Liver (tissue), 8 donors: ENCODE measurements at regions not wholly inside any gene's neighbourhood (a gene's known extent, or its start where the extent isn't known, plus 50 kb on each side); places are given as distances from the start of the nearest gene placed in this dataset.

Experiments
- DNase-seq: peaks from one replicate; pipeline ENCODE4 v3.0.0-alpha.2; 2017; ENCODE audit warnings: low spot score
- H3K27ac ChIP-seq, 2 donors: one replicate each; pipeline ENCODE4 v1.7.0; 2013; ENCODE audit warnings: inconsistent platforms in 2 of 2, low read length in 2 of 2, control low read depth in 1 of 2, low read depth in 1 of 2, mild to moderate bottlenecking in 1 of 2
- H3K27me3 ChIP-seq, 4 donors: one replicate each; pipeline versions ENCODE4 v1.6.1 to v1.7.0; 2013; ENCODE audit warnings: low read length in 3 of 4, inconsistent platforms in 1 of 4, mild to moderate bottlenecking in 1 of 4, moderate library complexity in 1 of 4; ENCODE audit not compliant: control insufficient read depth in 4 of 4, insufficient read depth in 4 of 4
- H3K36me3 ChIP-seq, 4 donors: one replicate each; pipeline versions ENCODE4 v1.6.1 to v1.7.0; 2013; ENCODE audit warnings: low read length in 3 of 4, mild to moderate bottlenecking in 3 of 4, low read depth in 1 of 4, moderate library complexity in 1 of 4; ENCODE audit not compliant: control insufficient read depth in 4 of 4, insufficient read depth in 3 of 4
- H3K4me1 ChIP-seq, 4 donors: one replicate each; pipeline versions ENCODE4 v1.6.1 to v1.7.0; 2013; ENCODE audit warnings: low read length in 3 of 4, mild to moderate bottlenecking in 3 of 4, moderate library complexity in 1 of 4; ENCODE audit not compliant: control insufficient read depth in 4 of 4, insufficient read depth in 4 of 4
- H3K4me3 ChIP-seq, 3 donors: one replicate each; pipeline versions ENCODE4 v1.6.1 to v1.7.0; 2013; ENCODE audit warnings: low read length in 3 of 3, control low read depth in 1 of 3, low read depth in 1 of 3, mild to moderate bottlenecking in 1 of 3
- H3K9ac ChIP-seq, 2 donors: one replicate each; pipeline ENCODE4 v1.7.0; 2013; ENCODE audit warnings: low read length in 2 of 2, mild to moderate bottlenecking in 2 of 2, moderate library complexity in 2 of 2, control low read depth in 1 of 2, low read depth in 1 of 2
- H3K9me3 ChIP-seq, 4 donors: one replicate each; pipeline versions ENCODE4 v1.6.1 to v1.7.0; 2013; ENCODE audit warnings: low read length in 3 of 4; ENCODE audit not compliant: control insufficient read depth in 4 of 4
- ATF3 ChIP-seq: IDR thresholded peaks from 2 replicates; pipeline ENCODE4 v1.6.1; 2016; ENCODE audit warnings: antibody characterized with exemption
- EGR1 ChIP-seq, 2 donors: IDR thresholded peaks; 2 replicates each; pipeline ENCODE4 v1.6.1; 2016 to 2018; ENCODE audit warnings: antibody characterized with exemption in 2 of 2, low read depth in 2 of 2
- FOXA1 ChIP-seq: IDR thresholded peaks from 2 replicates; pipeline ENCODE4 v1.6.1; 2016; ENCODE audit warnings: antibody characterized with exemption
- FOXA2 ChIP-seq: IDR thresholded peaks from 2 replicates; pipeline ENCODE4 v1.6.1; 2016; ENCODE audit warnings: antibody characterized with exemption
- GABPA ChIP-seq, 2 donors: IDR thresholded peaks in 1 of 2; conservative IDR thresholded peaks in 1 of 2; 2 replicates each; pipeline ENCODE4 v1.6.1; 2016; ENCODE audit warnings: antibody characterized with exemption in 2 of 2, mild to moderate bottlenecking in 1 of 2, moderate library complexity in 1 of 2
- HNF4A ChIP-seq, 2 donors: conservative IDR thresholded peaks; 2 replicates each; pipeline ENCODE4 v1.6.1; 2016; ENCODE audit warnings: antibody characterized with exemption in 2 of 2, mild to moderate bottlenecking in 2 of 2
- HNF4G ChIP-seq: IDR thresholded peaks from 2 replicates; pipeline ENCODE4 v1.6.1; 2016; ENCODE audit warnings: antibody characterized with exemption
- JUND ChIP-seq, 2 donors: IDR thresholded peaks; 2 replicates each; pipeline ENCODE4 v1.6.1; 2016; ENCODE audit warnings: antibody characterized with exemption in 2 of 2
- NR2F2 ChIP-seq: IDR thresholded peaks from 2 replicates; pipeline ENCODE4 v1.6.1; 2016; ENCODE audit warnings: antibody characterized with exemption
- RAD21 ChIP-seq, 2 donors: IDR thresholded peaks; 2 replicates each; pipeline ENCODE4 v1.6.1; 2016; ENCODE audit warnings: antibody characterized with exemption in 2 of 2, mild to moderate bottlenecking in 2 of 2
- REST ChIP-seq: IDR thresholded peaks from 2 replicates; pipeline ENCODE4 v1.6.1; 2016; ENCODE audit warnings: antibody characterized with exemption, mild to moderate bottlenecking
- RXRA ChIP-seq, 2 donors: IDR thresholded peaks; 2 replicates each; pipeline ENCODE4 v1.6.1; 2017 to 2018; ENCODE audit warnings: antibody characterized with exemption in 2 of 2, mild to moderate bottlenecking in 1 of 2
- SP1 ChIP-seq: IDR thresholded peaks from 2 replicates; pipeline ENCODE4 v1.6.1; 2018; ENCODE audit warnings: antibody characterized with exemption, mild to moderate bottlenecking
- TAF1 ChIP-seq: conservative IDR thresholded peaks from 2 replicates; pipeline ENCODE4 v1.6.1; 2016; ENCODE audit warnings: antibody characterized with exemption, mild to moderate bottlenecking
- YY1 ChIP-seq: IDR thresholded peaks from 2 replicates; pipeline ENCODE4 v1.6.1; 2016; ENCODE audit warnings: antibody characterized with exemption, mild to moderate bottlenecking
- WGBS: extraction: QIAGEN DNeasy Blood & Tissue Kit; methylation state at CpG from one replicate; pipeline ENCODE4 v1.1.7; 2013; 5-methylcytosine and 5-hydroxymethylcytosine counted together
- TF ChIP-seq, protein P1 (sequence below): fragments of 150-350 bp; IDR thresholded peaks from 2 replicates; pipeline ENCODE4 v1.5.1; 2017; ENCODE audit warnings: improper control_type of control experiment, low read depth, low read length; ENCODE audit not compliant: missing input control
- TF ChIP-seq, protein P2 (sequence below): IDR thresholded peaks from 2 replicates; pipeline ENCODE4 v1.6.1; 2016; ENCODE audit warnings: antibody characterized with exemption
- donor health status: healthy.
- donor health status: healthy.
- donor health status: healthy.
- donor health status: healthy.
- donor health status: healthy.

- Histone ChIP-seq H3K27ac (no peak overlapping the region), H3K9ac (no peak overlapping the region), H3K4me1 (no peaks in the 10 kb centered on the region), H3K9me3 (no peaks in the 10 kb centered on the region), H3K36me3 (no peaks in the 10 kb centered on the region), H3K4me3 (no peak overlapping the region), H3K27me3 (peaks cover 0 to 4% (median 0%) of the 10 kb centered on the region in 4 donors)
- WGBS, result 57% methylated on average over 7 of the region's 7 CpGs
- no peak for DNase-seq
- TF ChIP-seq FOXA1, result no peak
- no peak for TF ChIP-seq GABPA (IDR thresholded peaks at IDR 0.05 in 1 of 2, conservative IDR thresholded peaks at IDR 0.05 in 1 of 2)
- TF ChIP-seq, protein P1, sequence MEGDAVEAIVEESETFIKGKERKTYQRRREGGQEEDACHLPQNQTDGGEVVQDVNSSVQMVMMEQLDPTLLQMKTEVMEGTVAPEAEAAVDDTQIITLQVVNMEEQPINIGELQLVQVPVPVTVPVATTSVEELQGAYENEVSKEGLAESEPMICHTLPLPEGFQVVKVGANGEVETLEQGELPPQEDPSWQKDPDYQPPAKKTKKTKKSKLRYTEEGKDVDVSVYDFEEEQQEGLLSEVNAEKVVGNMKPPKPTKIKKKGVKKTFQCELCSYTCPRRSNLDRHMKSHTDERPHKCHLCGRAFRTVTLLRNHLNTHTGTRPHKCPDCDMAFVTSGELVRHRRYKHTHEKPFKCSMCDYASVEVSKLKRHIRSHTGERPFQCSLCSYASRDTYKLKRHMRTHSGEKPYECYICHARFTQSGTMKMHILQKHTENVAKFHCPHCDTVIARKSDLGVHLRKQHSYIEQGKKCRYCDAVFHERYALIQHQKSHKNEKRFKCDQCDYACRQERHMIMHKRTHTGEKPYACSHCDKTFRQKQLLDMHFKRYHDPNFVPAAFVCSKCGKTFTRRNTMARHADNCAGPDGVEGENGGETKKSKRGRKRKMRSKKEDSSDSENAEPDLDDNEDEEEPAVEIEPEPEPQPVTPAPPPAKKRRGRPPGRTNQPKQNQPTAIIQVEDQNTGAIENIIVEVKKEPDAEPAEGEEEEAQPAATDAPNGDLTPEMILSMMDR, result no peak
- TF ChIP-seq HNF4A (conservative IDR thresholded peaks at IDR 0.05), result no peak
- TF ChIP-seq EGR1 (IDR thresholded peaks at IDR 0.05; ENCODE audit: low read depth in 2 of 2), result no peak
- TF ChIP-seq ATF3, result no peak
- TF ChIP-seq REST, result no peak
- no peak for TF ChIP-seq YY1
- TF ChIP-seq NR2F2, result no peak
Measured at GRCh38 chr5:1975406-1975715, 92.6 kb upstream of the IRX4 start.

DNA sequence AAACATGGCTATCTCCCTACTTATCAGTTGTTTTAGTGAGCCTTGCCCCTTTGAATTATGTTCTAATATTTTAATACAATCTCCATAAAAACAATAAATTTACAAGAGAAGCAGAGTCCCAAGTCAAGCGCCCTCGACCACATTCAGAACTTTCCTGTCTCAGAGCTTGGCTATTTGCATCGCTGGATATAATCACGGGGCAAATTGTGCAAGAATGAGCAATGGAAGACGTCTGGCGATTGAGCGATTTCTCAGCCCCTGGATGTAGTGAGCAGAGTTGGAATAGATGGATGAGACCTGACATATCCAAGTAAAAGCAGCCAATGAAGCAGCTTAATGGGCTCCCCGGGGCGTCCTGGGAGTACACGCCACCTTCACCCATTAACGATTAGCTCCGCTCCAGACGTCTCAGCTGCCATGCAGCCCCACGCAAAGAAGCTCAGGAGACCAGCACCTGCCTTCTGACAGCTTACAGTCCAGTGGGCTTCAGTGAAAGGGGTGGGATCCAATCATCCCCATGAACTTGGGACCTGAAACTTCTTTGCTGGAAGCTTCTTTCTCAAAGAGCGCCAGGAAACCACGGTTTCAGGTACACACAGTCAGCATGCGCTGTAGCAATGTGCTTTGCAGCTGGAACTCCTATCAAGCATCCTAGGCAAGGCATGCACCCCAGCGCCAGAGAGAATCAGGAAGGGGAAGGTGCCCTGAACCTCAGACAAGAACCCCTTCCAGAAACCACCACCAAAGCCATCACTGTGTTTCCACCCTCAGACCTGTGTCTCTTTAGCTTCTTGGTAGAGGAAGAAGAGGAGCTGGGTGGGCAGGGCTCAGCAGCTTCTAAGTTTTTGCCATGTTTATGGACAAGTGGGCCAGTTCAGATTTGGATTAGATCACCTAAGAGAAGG lies 92.0 kb upstream of the IRX4 start:
- H3K9ac ChIP-seq, result no peak overlapping the region
- TF ChIP-seq TAF1 (no peak), REST (no peak), FOXA2 (no peak), HNF4G (no peak), RAD21 (IDR thresholded peaks at IDR 0.05) (no peak), ATF3 (no peak), NR2F2 (no peak), JUND (IDR thresholded peaks at IDR 0.05) (no peak), HNF4A (conservative IDR thresholded peaks at IDR 0.05) (no peak), RXRA (IDR thresholded peaks at IDR 0.05) (no peak), GABPA (IDR thresholded peaks at IDR 0.05 in 1 of 2, conservative IDR thresholded peaks at IDR 0.05 in 1 of 2) (no peak), FOXA1 (no peak), SP1 (no peak), EGR1 (IDR thresholded peaks at IDR 0.05; ENCODE audit: low read depth in 2 of 2) (no peak), YY1 (no peak)
- TF ChIP-seq, protein P2, sequence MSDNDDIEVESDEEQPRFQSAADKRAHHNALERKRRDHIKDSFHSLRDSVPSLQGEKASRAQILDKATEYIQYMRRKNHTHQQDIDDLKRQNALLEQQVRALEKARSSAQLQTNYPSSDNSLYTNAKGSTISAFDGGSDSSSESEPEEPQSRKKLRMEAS, result no peak
- H3K4me3 ChIP-seq, result no peak overlapping the region
- DNase-seq, result no peak
- H3K27ac ChIP-seq, result no peak overlapping the region
- no peaks in the 10 kb centered on the region for H3K9me3 ChIP-seq
- peaks cover 0 to 4% (median 0%) of the 10 kb centered on the region in 4 donors for H3K27me3 ChIP-seq
- 80% methylated on average over 18 of the region's 18 CpGs for WGBS
- no peaks in the 10 kb centered on the region for H3K4me1 ChIP-seq
- no peaks in the 10 kb centered on the region for H3K36me3 ChIP-seq
